Urinary bladder (tissue), 3 donors: ENCODE measurements at regions not wholly inside any gene's neighbourhood (a gene's known extent, or its start where the extent isn't known, plus 50 kb on each side); places are given as distances from the start of the nearest gene placed in this dataset.

Experiments used
- DNase-seq: peaks from one replicate; pipeline ENCODE4 v3.0.0-alpha.2; 2015; ENCODE audit errors: extremely low spot score
- H3K27ac ChIP-seq: one replicate; pipeline ENCODE4 v1.5.1; 2013; ENCODE audit warnings: low read depth, mild to moderate bottlenecking, moderate library complexity
- H3K36me3 ChIP-seq: one replicate; pipeline ENCODE4 v1.6.1; 2013; ENCODE audit warnings: mild to moderate bottlenecking, moderate library complexity; ENCODE audit not compliant: insufficient read depth
- H3K4me1 ChIP-seq: one replicate; pipeline ENCODE4 v1.6.1; 2013; ENCODE audit warnings: mild to moderate bottlenecking, moderate library complexity; ENCODE audit not compliant: insufficient read depth
- H3K4me3 ChIP-seq: one replicate; pipeline ENCODE4 v1.5.1; 2013; ENCODE audit warnings: low read depth, low read length
- WGBS: extraction: QIAGEN DNeasy Blood & Tissue Kit; methylation state at CpG from one replicate; pipeline ENCODE4 v1.1.7; 2013; 5-methylcytosine and 5-hydroxymethylcytosine counted together
- donor health status: healthy with polysubstance abuse.
- donor health status: healthy.

- DNase-seq, result no peak
- no peak overlapping the region for H3K27ac ChIP-seq
- no peaks in the 10 kb centered on the region for H3K36me3 ChIP-seq
- WGBS, result 90% methylated on average over 5 of the region's 5 CpGs
- no peak overlapping the region for H3K4me3 ChIP-seq
- H3K4me1 ChIP-seq, result no peaks in the 10 kb centered on the region
Observed at GRCh38 chr11:127628458-127628785, 627.9 kb upstream of the KIRREL3 start.

- Histone ChIP-seq H3K36me3 (no peaks in the 10 kb centered on the region), H3K27ac (no peak overlapping the region)
- no peak for DNase-seq
Observed at GRCh38 chr11:127627629-127628457, 627.3 kb upstream of the KIRREL3 start.

GRCh38 chr11:127627204-127627603, 626.6 kb upstream of the KIRREL3 start:
- WGBS, result 87% methylated on average over 1 of the region's 1 CpG

More at GRCh38 chr11:127627629-127628457, 627.3 kb upstream of the KIRREL3 start:
- no peak overlapping the region for H3K4me3 ChIP-seq
- no peaks in the 10 kb centered on the region for H3K4me1 ChIP-seq
- 73% methylated on average over 12 of the region's 12 CpGs for WGBS

GRCh38 chr11:127625402-127625801, 624.8 kb upstream of the KIRREL3 start:
- Histone ChIP-seq H3K36me3 (no peaks in the 10 kb centered on the region), H3K27ac (no peak overlapping the region), H3K4me1 (no peaks in the 10 kb centered on the region), H3K4me3 (no peak overlapping the region)
- 52% methylated on average over 3 of the region's 3 CpGs for WGBS
- no peak for DNase-seq

More at GRCh38 chr11:127627204-127627603, 626.6 kb upstream of the KIRREL3 start:
- Histone ChIP-seq H3K4me3 (no peak overlapping the region), H3K27ac (no peak overlapping the region), H3K4me1 (no peaks in the 10 kb centered on the region), H3K36me3 (no peaks in the 10 kb centered on the region)
- DNase-seq, result no peak

GRCh38 chr11:127624306-127624856, 623.8 kb upstream of the KIRREL3 start:
- no peaks in the 10 kb centered on the region for H3K36me3 ChIP-seq
- no peak overlapping the region for H3K27ac ChIP-seq
- H3K4me1 ChIP-seq, result no peaks in the 10 kb centered on the region
- no peak for DNase-seq
- 29% methylated on average over 10 of the region's 10 CpGs for WGBS
- H3K4me3 ChIP-seq, result no peak overlapping the region

- no peaks in the 10 kb centered on the region for H3K4me1 ChIP-seq
- DNase-seq, result no peak
- no peaks in the 10 kb centered on the region for H3K36me3 ChIP-seq
Observed at GRCh38 chr11:127622686-127623085, 622.1 kb upstream of the KIRREL3 start.

GRCh38 chr11:127620671-127621070, 620.1 kb upstream of the KIRREL3 start:
- no peak overlapping the region for H3K4me3 ChIP-seq
- H3K4me1 ChIP-seq, result no peaks in the 10 kb centered on the region
- 89% methylated on average over 4 of the region's 4 CpGs for WGBS
- DNase-seq, result no peak
- H3K36me3 ChIP-seq, result no peaks in the 10 kb centered on the region
- no peak overlapping the region for H3K27ac ChIP-seq

More at GRCh38 chr11:127622686-127623085, 622.1 kb upstream of the KIRREL3 start:
- H3K27ac ChIP-seq, result no peak overlapping the region
- H3K4me3 ChIP-seq, result no peak overlapping the region

- no peak overlapping the region for H3K4me3 ChIP-seq
- H3K36me3 ChIP-seq, result no peaks in the 10 kb centered on the region
- no peak overlapping the region for H3K27ac ChIP-seq
- no peak for DNase-seq
- WGBS, result 93% methylated on average over 5 of the region's 5 CpGs
- H3K4me1 ChIP-seq, result no peaks in the 10 kb centered on the region
Observed at GRCh38 chr11:127619946-127620345, 619.4 kb upstream of the KIRREL3 start.

- no peak for DNase-seq
- Histone ChIP-seq H3K27ac (no peak overlapping the region), H3K36me3 (no peaks in the 10 kb centered on the region), H3K4me3 (no peak overlapping the region), H3K4me1 (no peaks in the 10 kb centered on the region)
- WGBS, result 91% methylated on average over 1 of the region's 1 CpG
Observed at GRCh38 chr11:127618721-127619120, 618.2 kb upstream of the KIRREL3 start.

GRCh38 chr11:127616158-127616557, 615.6 kb upstream of the KIRREL3 start:
- Histone ChIP-seq H3K27ac (no peak overlapping the region), H3K4me3 (no peak overlapping the region), H3K4me1 (no peaks in the 10 kb centered on the region), H3K36me3 (no peaks in the 10 kb centered on the region)
- no peak for DNase-seq
- 85% methylated on average over 8 of the region's 8 CpGs for WGBS

GRCh38 chr11:127612607-127613006, 612.0 kb upstream of the KIRREL3 start:
- Histone ChIP-seq H3K27ac (no peak overlapping the region), H3K4me3 (no peak overlapping the region), H3K4me1 (no peaks in the 10 kb centered on the region), H3K36me3 (no peaks in the 10 kb centered on the region)
- no peak for DNase-seq
- 83% methylated on average over 2 of the region's 2 CpGs for WGBS

- Histone ChIP-seq H3K36me3 (no peaks in the 10 kb centered on the region), H3K4me1 (no peaks in the 10 kb centered on the region), H3K4me3 (no peak overlapping the region), H3K27ac (no peak overlapping the region)
- WGBS, result 92% methylated on average over 4 of the region's 4 CpGs
- no peak for DNase-seq
Observed at GRCh38 chr11:127609025-127609773, 608.6 kb upstream of the KIRREL3 start.

- Histone ChIP-seq H3K27ac (no peak overlapping the region), H3K36me3 (no peaks in the 10 kb centered on the region), H3K4me1 (no peaks in the 10 kb centered on the region), H3K4me3 (no peak overlapping the region)
- no peak for DNase-seq
- WGBS, result 65% methylated on average over 9 of the region's 9 CpGs
Observed at GRCh38 chr11:127607487-127608085, 607.0 kb upstream of the KIRREL3 start.
